ENCODE measurements at regions not wholly inside any gene's neighbourhood (a gene's known extent, or its start where the extent isn't known, plus 50 kb on each side); places are given as distances from the start of the nearest gene placed in this dataset.

GRCh38 chr10:21099291-21100062, 202.4 kb upstream of the NEBL start:
- POLR2A ChIA-PET: no interaction called here

GRCh38 chr10:21097926-21098355, 200.8 kb upstream of the NEBL start:
- intact Hi-C loops (cut with micrococcal nuclease): no loop called here
- Mint-ChIP-seq H3K36me3 (ENCODE audit: low read depth) (no peaks in the 10 kb centered on the region), H3K9me3 (no peaks in the 10 kb centered on the region), H3K4me1 (ENCODE audit: low read depth) (peaks cover 20% of the 10 kb centered on the region), H3K27me3 (no peaks in the 10 kb centered on the region), H3K27ac (no peak overlapping the region), H3K4me3 (no peak overlapping the region)
- DNase-seq (no peak), ATAC-seq (no peak)
- TF ChIP-seq CTCF (IDR thresholded peaks at IDR 0.05): no peak
- ChIA-PET POLR2A (no interaction called here), CTCF (no interaction called here)

More at GRCh38 chr10:21099291-21100062, 202.4 kb upstream of the NEBL start:
- CTCF ChIA-PET: interaction anchor here (1.1 kb wide), 1 partner anchor 9 kb away, joined by 3 read pairs; no protein-coding TSS in a partner anchor
- ATAC-seq (no peak), DNase-seq (no peak)
- TF ChIP-seq CTCF (IDR thresholded peaks at IDR 0.05): no peak
- intact Hi-C loops (cut with micrococcal nuclease): no loop called here
- H3K4me3 Mint-ChIP-seq: no peak overlapping the region
- H3K9me3 Mint-ChIP-seq: no peaks in the 10 kb centered on the region
- H3K27me3 Mint-ChIP-seq: no peaks in the 10 kb centered on the region
- H3K27ac Mint-ChIP-seq: no peak overlapping the region
- H3K4me1 Mint-ChIP-seq (ENCODE audit: low read depth): peaks cover 20% of the 10 kb centered on the region
- no peaks in the 10 kb centered on the region for H3K36me3 Mint-ChIP-seq (ENCODE audit: low read depth)

GRCh38 chr10:21095494-21096055, 198.5 kb upstream of the NEBL start:
- no peak overlapping the region for H3K4me3 Mint-ChIP-seq
- ATAC-seq (no peak), DNase-seq (no peak)
- peaks cover 11% of the 10 kb centered on the region for H3K4me1 Mint-ChIP-seq (ENCODE audit: low read depth)
- no peak overlapping the region for H3K27ac Mint-ChIP-seq
- POLR2A ChIA-PET: interaction anchor here (0.5 kb wide), 1 partner anchor 27 kb away, joined by 4 read pairs; no protein-coding TSS in a partner anchor
- no peaks in the 10 kb centered on the region for H3K9me3 Mint-ChIP-seq
- H3K36me3 Mint-ChIP-seq (ENCODE audit: low read depth): no peaks in the 10 kb centered on the region
- intact Hi-C loops (cut with micrococcal nuclease): no loop called here
- no peak for TF ChIP-seq CTCF (IDR thresholded peaks at IDR 0.05)
- H3K27me3 Mint-ChIP-seq: no peaks in the 10 kb centered on the region
- CTCF ChIA-PET: interaction anchor here (0.9 kb wide), 1 partner anchor 8 kb away, joined by 3 read pairs; no protein-coding TSS in a partner anchor

GRCh38 chr10:21095073-21095472, 198.0 kb upstream of the NEBL start:
- ChIA-PET CTCF (no interaction called here), POLR2A (interaction anchor here (0.5 kb wide), 1 partner anchor 27 kb away, joined by 4 read pairs; no protein-coding TSS in a partner anchor)
- peaks cover 8% of the 10 kb centered on the region for H3K4me1 Mint-ChIP-seq (ENCODE audit: low read depth)
- DNase-seq (no peak), ATAC-seq (no peak)
- H3K27me3 Mint-ChIP-seq: no peaks in the 10 kb centered on the region
- intact Hi-C loops (cut with micrococcal nuclease): no loop called here
- H3K9me3 Mint-ChIP-seq: no peaks in the 10 kb centered on the region
- no peak overlapping the region for H3K27ac Mint-ChIP-seq
- TF ChIP-seq CTCF (IDR thresholded peaks at IDR 0.05): no peak
- H3K4me3 Mint-ChIP-seq: no peak overlapping the region
- no peaks in the 10 kb centered on the region for H3K36me3 Mint-ChIP-seq (ENCODE audit: low read depth)
